Lower leg skin (tissue), 3 donors: ENCODE measurements at regions not wholly inside any gene's neighbourhood (a gene's known extent, or its start where the extent isn't known, plus 50 kb on each side); places are given as distances from the start of the nearest gene placed in this dataset.

Experiments
- POLR2A ChIP-seq, 2 donors: fragments of 450-650 bp; IDR thresholded peaks; one replicate each; pipeline ENCODE4 v1.6.1; 2016 to 2017; ENCODE audit warnings: antibody characterized with exemption in 2 of 2, mild to moderate bottlenecking in 1 of 2, moderate library complexity in 1 of 2
- TF ChIP-seq, protein P1 (sequence below), 3 donors: fragments of 450-650 bp; IDR thresholded peaks; one replicate each; pipeline ENCODE4 v1.5.1; 2016; ENCODE audit warnings: antibody characterized with exemption in 3 of 3, mild to moderate bottlenecking in 3 of 3, moderate library complexity in 2 of 3

- TF ChIP-seq POLR2A (IDR thresholded peaks at IDR 0.05) = no peak
- TF ChIP-seq, protein P1, sequence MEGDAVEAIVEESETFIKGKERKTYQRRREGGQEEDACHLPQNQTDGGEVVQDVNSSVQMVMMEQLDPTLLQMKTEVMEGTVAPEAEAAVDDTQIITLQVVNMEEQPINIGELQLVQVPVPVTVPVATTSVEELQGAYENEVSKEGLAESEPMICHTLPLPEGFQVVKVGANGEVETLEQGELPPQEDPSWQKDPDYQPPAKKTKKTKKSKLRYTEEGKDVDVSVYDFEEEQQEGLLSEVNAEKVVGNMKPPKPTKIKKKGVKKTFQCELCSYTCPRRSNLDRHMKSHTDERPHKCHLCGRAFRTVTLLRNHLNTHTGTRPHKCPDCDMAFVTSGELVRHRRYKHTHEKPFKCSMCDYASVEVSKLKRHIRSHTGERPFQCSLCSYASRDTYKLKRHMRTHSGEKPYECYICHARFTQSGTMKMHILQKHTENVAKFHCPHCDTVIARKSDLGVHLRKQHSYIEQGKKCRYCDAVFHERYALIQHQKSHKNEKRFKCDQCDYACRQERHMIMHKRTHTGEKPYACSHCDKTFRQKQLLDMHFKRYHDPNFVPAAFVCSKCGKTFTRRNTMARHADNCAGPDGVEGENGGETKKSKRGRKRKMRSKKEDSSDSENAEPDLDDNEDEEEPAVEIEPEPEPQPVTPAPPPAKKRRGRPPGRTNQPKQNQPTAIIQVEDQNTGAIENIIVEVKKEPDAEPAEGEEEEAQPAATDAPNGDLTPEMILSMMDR (IDR thresholded peaks at IDR 0.05) = no peak
These were observed 113.3 kb upstream of the RORA start for GRCh38 chr15:61342390-61342789.
